OCI-LY3 (cell line): ENCODE measurements at regions not wholly inside any gene's neighbourhood (a gene's known extent, or its start where the extent isn't known, plus 50 kb on each side); places are given as distances from the start of the nearest gene placed in this dataset.

Source experiments
- H2AFZ ChIP-seq: fragments of 200-600, 300-600 bp; shearing (Covaris generic); 2 replicates; pipeline ENCODE4 v1.6.0; 2014; ENCODE audit warnings: antibody characterized with exemption, low read depth, low read length
- H3K27ac ChIP-seq: fragments of 200-600, 300-600 bp; sonication (generic); 2 replicates; pipeline ENCODE4 v1.5.1; 2014; ENCODE audit warnings: mild to moderate bottlenecking, low read length, moderate library complexity, mixed read lengths
- H3K27me3 ChIP-seq: fragments of 200-600, 300-600 bp; sonication (generic); 2 replicates; pipeline ENCODE4 v1.6.1; 2014; ENCODE audit warnings: low read depth, low read length, mixed read lengths
- H3K36me3 ChIP-seq: fragments of 200-600, 300-600 bp; sonication (generic); replicated peaks from 2 replicates; pipeline ENCODE3; 2014; ENCODE audit warnings: low read depth, low read length, mixed read lengths
- H3K4me1 ChIP-seq: fragments of 300-600, 200-600 bp; sonication (generic); 2 replicates; pipeline ENCODE4 v1.6.1; 2014; ENCODE audit warnings: low read length, mixed read lengths
- H3K4me2 ChIP-seq: fragments of 200-600, 300-600 bp; sonication (generic); 2 replicates; pipeline ENCODE4 v1.6.1; 2014; ENCODE audit warnings: low read length, mixed read lengths
- H3K4me3 ChIP-seq: fragments of 300-600, 200-600 bp; sonication (generic); 2 replicates; pipeline ENCODE4 v1.5.1; 2014; ENCODE audit warnings: antibody characterized with exemption, mild to moderate bottlenecking, low read length, moderate library complexity
- H3K79me2 ChIP-seq: fragments of 300-600, 200-600 bp; shearing (Covaris generic); 2 replicates; pipeline ENCODE4 v1.6.1; 2014; ENCODE audit warnings: mild to moderate bottlenecking, low read length, mixed read lengths
- H3K9ac ChIP-seq: fragments of 300-600, 200-600 bp; shearing (Covaris generic); 2 replicates; pipeline ENCODE4 v1.6.0; 2014; ENCODE audit warnings: mild to moderate bottlenecking, low read length, moderate library complexity
- H3K9me3 ChIP-seq: fragments of 200-600, 300-600 bp; shearing (Covaris generic); 2 replicates; pipeline ENCODE4 v1.6.1; 2014; ENCODE audit warnings: low read length, mixed read lengths; ENCODE audit not compliant: insufficient read depth
- H4K20me1 ChIP-seq: fragments of 200-600, 300-600 bp; sonication (generic); 2 replicates; pipeline ENCODE4 v1.6.1; 2016; ENCODE audit warnings: low read length, mixed read lengths; ENCODE audit not compliant: insufficient read depth
- CTCF ChIP-seq: fragments of 200-600, 300-600 bp; sonication (generic); IDR thresholded peaks from 2 replicates; pipeline ENCODE4 v1.5.1; 2014; ENCODE audit warnings: antibody characterized with exemption, low read length, low read depth
- EZH2phosphoT487 ChIP-seq: fragments of 200-600 bp; shearing (Covaris generic); IDR thresholded peaks from 2 replicates; pipeline ENCODE4 v1.6.1; 2018; ENCODE audit warnings: antibody characterized with exemption, mixed run types, low read depth

- peaks cover 9% of the 10 kb centered on the region for H3K4me1 ChIP-seq
- no peak overlapping the region for H3K27ac ChIP-seq
- no peaks in the 10 kb centered on the region for H3K9me3 ChIP-seq
- peaks cover 2% of the 10 kb centered on the region for H3K36me3 ChIP-seq
- no peaks in the 10 kb centered on the region for H3K27me3 ChIP-seq
- no peaks in the 10 kb centered on the region for H4K20me1 ChIP-seq
- H3K9ac ChIP-seq, result no peak overlapping the region
- no peaks in the 10 kb centered on the region for H3K79me2 ChIP-seq
- H2AFZ ChIP-seq, result 0 out of 2 replicates have a peak overlapping the region, but pooled peaks have one; percentile 20
- H3K4me3 ChIP-seq, result no peak overlapping the region
- H3K4me2 ChIP-seq, result no peak overlapping the region
- TF ChIP-seq EZH2phosphoT487 (no peak), CTCF (no peak)
Observed at GRCh38 chr14:87122166-87122565, 870.8 kb downstream of the GALC start.

GRCh38 chr14:87121716-87122115, 871.3 kb downstream of the GALC start:
- H2AFZ ChIP-seq, result 0 out of 2 replicates have a peak overlapping the region, but pooled peaks have one; percentile 20
- no peak overlapping the region for H3K4me3 ChIP-seq
- H3K27me3 ChIP-seq, result no peaks in the 10 kb centered on the region
- peaks cover 9% of the 10 kb centered on the region for H3K4me1 ChIP-seq
- no peak overlapping the region for H3K27ac ChIP-seq
- no peak overlapping the region for H3K4me2 ChIP-seq
- H3K9ac ChIP-seq, result no peak overlapping the region
- H3K9me3 ChIP-seq, result no peaks in the 10 kb centered on the region
- no peaks in the 10 kb centered on the region for H3K79me2 ChIP-seq
- no peaks in the 10 kb centered on the region for H4K20me1 ChIP-seq
- H3K36me3 ChIP-seq, result peaks cover 2% of the 10 kb centered on the region
- no peak for TF ChIP-seq CTCF
- TF ChIP-seq EZH2phosphoT487, result no peak

GRCh38 chr14:87115234-87115633, 877.7 kb downstream of the GALC start:
- H3K36me3 ChIP-seq, result peaks cover 20% of the 10 kb centered on the region
- H3K27ac ChIP-seq, result no peak overlapping the region
- peaks cover 23% of the 10 kb centered on the region for H3K4me1 ChIP-seq
- no peaks in the 10 kb centered on the region for H3K27me3 ChIP-seq
- TF ChIP-seq CTCF (no peak), EZH2phosphoT487 (no peak)
- H3K4me2 ChIP-seq, result no peak overlapping the region
- no peaks in the 10 kb centered on the region for H4K20me1 ChIP-seq
- peaks cover 14% of the 10 kb centered on the region; the same call in 1 of the 2 replicates for H3K9me3 ChIP-seq
- no peaks in the 10 kb centered on the region for H3K79me2 ChIP-seq
- no peak overlapping the region for H2AFZ ChIP-seq
- no peak overlapping the region for H3K4me3 ChIP-seq
- no peak overlapping the region for H3K9ac ChIP-seq

GRCh38 chr14:87113286-87113685, 879.7 kb downstream of the GALC start:
- peak overlapping the region; percentile 20; the same call in 1 of the 2 replicates for H3K4me3 ChIP-seq
- peaks cover 14% of the 10 kb centered on the region; the same call in 1 of the 2 replicates for H3K9me3 ChIP-seq
- H3K9ac ChIP-seq, result no peak overlapping the region
- no peaks in the 10 kb centered on the region for H3K27me3 ChIP-seq
- peak overlapping the region; percentile 21; the same call in 1 of the 2 replicates for H3K4me2 ChIP-seq
- no peaks in the 10 kb centered on the region for H4K20me1 ChIP-seq
- TF ChIP-seq EZH2phosphoT487 (no peak), CTCF (no peak)
- peak overlapping the region; percentile 59 for H3K27ac ChIP-seq
- no peaks in the 10 kb centered on the region for H3K79me2 ChIP-seq
- peaks cover 20% of the 10 kb centered on the region for H3K36me3 ChIP-seq
- peaks cover 23% of the 10 kb centered on the region for H3K4me1 ChIP-seq
- H2AFZ ChIP-seq, result peak overlapping the region; percentile 68; the same call in 1 of the 2 replicates
